VCaP (cell line): ENCODE measurements at regions not wholly inside any gene's neighbourhood (a gene's known extent, or its start where the extent isn't known, plus 50 kb on each side); places are given as distances from the start of the nearest gene placed in this dataset.

Source experiments
- H3K27ac ChIP-seq: fragments of 450-650 bp; 2 replicates; pipeline ENCODE4 v1.5.1; 2017
- CTCF ChIP-seq: fragments of 450-650 bp; conservative IDR thresholded peaks from 2 replicates; pipeline ENCODE4 v1.5.1; 2017; ENCODE audit warnings: mild to moderate bottlenecking, moderate library complexity

- no peak for TF ChIP-seq CTCF
- H3K27ac ChIP-seq, result no peak overlapping the region
Measured at GRCh38 chr3:116601206-116601605, 108.4 kb upstream of the TUSC7 start.

GRCh38 chr3:116607205-116607604, 102.4 kb upstream of the TUSC7 start:
- no peak for TF ChIP-seq CTCF
- no peak overlapping the region for H3K27ac ChIP-seq

GRCh38 chr3:116610124-116610523, 99.5 kb upstream of the TUSC7 start:
- H3K27ac ChIP-seq, result no peak overlapping the region
- no peak for TF ChIP-seq CTCF

- TF ChIP-seq CTCF, result peak; percentile 45
Measured at GRCh38 chr3:116614795-116615362, 94.7 kb upstream of the TUSC7 start.

GRCh38 chr3:116618138-116618537, 91.4 kb upstream of the TUSC7 start:
- TF ChIP-seq CTCF, result no peak
- H3K27ac ChIP-seq, result no peak overlapping the region

More at GRCh38 chr3:116614795-116615362, 94.7 kb upstream of the TUSC7 start:
- H3K27ac ChIP-seq, result no peak overlapping the region

GRCh38 chr3:116618930-116619329, 90.6 kb upstream of the TUSC7 start:
- H3K27ac ChIP-seq, result no peak overlapping the region
- TF ChIP-seq CTCF, result no peak

- TF ChIP-seq CTCF, result no peak
- no peak overlapping the region for H3K27ac ChIP-seq
Measured at GRCh38 chr3:116630494-116630893, 79.1 kb upstream of the TUSC7 start.

- no peak overlapping the region for H3K27ac ChIP-seq
- TF ChIP-seq CTCF, result no peak
Measured at GRCh38 chr3:116639641-116640040, 69.9 kb upstream of the TUSC7 start.
